HCT116 (cell line): ENCODE measurements at regions not wholly inside any gene's neighbourhood (a gene's known extent, or its start where the extent isn't known, plus 50 kb on each side); places are given as distances from the start of the nearest gene placed in this dataset.

Experiments
- ATAC-seq: fragments of 200-7000 bp; cut with Tn5 transposase; 2 replicates; pipeline ENCODE4 v1.9.1; 2020; ENCODE audit warnings: mild to moderate bottlenecking, moderate library complexity
- BruUV-seq: library from RNA; stranded (reverse); fragments of 400-500 nt; replicated peaks from 2 replicates; lab custom pipeline; 2021; lab: Mats Ljungman, UMichigan
- CTCF ChIA-PET: fragments of 300-600 bp; sonication (Branson Sonifier 250); formaldehyde crosslinking; loops from one replicate; lab custom pipeline; 2021; ENCODE audit warnings: antibody characterized with exemption; lab: Charles Lee
- POLR2A ChIA-PET: fragments of 300-600, 350-600 bp; sonication (Branson Sonifier 250); formaldehyde crosslinking; loops from one replicate; lab custom pipeline; 2021; ENCODE audit warnings: antibody characterized with exemption; lab: Charles Lee
- RAD21 ChIA-PET, 2 experiments: fragments of 300-600 bp; sonication (Branson Sonifier 250); formaldehyde crosslinking; loops; one replicate each; lab custom pipeline; 2023; ENCODE audit warnings: low total read pairs in 2 of 2; ENCODE audit not compliant: uncharacterized antibody in 2 of 2, unreplicated experiment in 2 of 2, low non-redundant PET in 1 of 2; lab: Charles Lee
- DNase-seq: peaks from one replicate; pipeline ENCODE4 v3.0.0-alpha.2; 2010; ENCODE audit warnings: low read depth, low spot score
- H2AFZ ChIP-seq: fragments of 200-600 bp; shearing (Covaris generic), sonication (generic); 2 replicates; pipeline ENCODE4 v1.6.1; 2017; ENCODE audit warnings: low read depth, mixed run types, mixed read lengths, antibody characterized with exemption, low read length; ENCODE audit not compliant: poor library complexity, severe bottlenecking
- H3K27ac ChIP-seq: 2 replicates; pipeline ENCODE4 v1.5.1; 2012; ENCODE audit warnings: low read depth, low read length
- H3K27me3 ChIP-seq: fragments of 200-600 bp; sonication (generic); 2 replicates; pipeline ENCODE4 v1.6.1; 2016; ENCODE audit warnings: mixed run types, low read length, mixed read lengths; ENCODE audit not compliant: insufficient read depth
- H3K36me3 ChIP-seq, 2 experiments: fragments of 200-500 bp in 1 of 2; fragments of 200-600 bp in 1 of 2; sonication (Bioruptor generic) in 1 of 2; sonication (generic) in 1 of 2; 2 replicates each; pipeline versions ENCODE4 v1.5.1 to v1.6.1; 2014 to 2016; ENCODE audit warnings: low read length in 2 of 2, inconsistent platforms in 1 of 2, mixed read lengths in 1 of 2, mixed run types in 1 of 2; ENCODE audit not compliant: insufficient read depth in 2 of 2, control insufficient read depth in 1 of 2
- H3K4me1 ChIP-seq, 2 experiments: fragments of 200-600 bp in 1 of 2; sonication (generic) in 1 of 2; 2 replicates each; pipeline versions ENCODE4 v1.5.1 to v1.6.1; 2012 to 2017; ENCODE audit warnings: low read length in 2 of 2, inconsistent platforms in 1 of 2, mild to moderate bottlenecking in 1 of 2, mixed read lengths in 1 of 2, mixed run types in 1 of 2, moderate library complexity in 1 of 2; ENCODE audit not compliant: insufficient read depth in 2 of 2, control insufficient read depth in 1 of 2
- H3K4me2 ChIP-seq: fragments of 200-600 bp; sonication (generic); 2 replicates; pipeline ENCODE4 v1.6.1; 2017; ENCODE audit warnings: mixed run types, low read length, mixed read lengths
- H3K4me3 ChIP-seq, 2 experiments: fragments of 200-600 bp in 1 of 2; sonication (generic) in 1 of 2; replicated peaks in 1 of 2; 2 replicates each; pipeline ENCODE4 v1.5.1; 2011 to 2016; ENCODE audit warnings: low read length in 2 of 2, control low read depth in 1 of 2, low read depth in 1 of 2, mild to moderate bottlenecking in 1 of 2, mixed read lengths in 1 of 2, mixed run types in 1 of 2
- H3K79me2 ChIP-seq: fragments of 200-600 bp; sonication (generic); 2 replicates; pipeline ENCODE4 v1.6.1; 2017; ENCODE audit warnings: mild to moderate bottlenecking, mixed run types, low read length, moderate library complexity, mixed read lengths; ENCODE audit not compliant: insufficient read depth
- H3K9ac ChIP-seq: fragments of 200-600 bp; sonication (generic); 2 replicates; pipeline ENCODE4 v1.6.1; 2016; ENCODE audit warnings: low read length, mixed read lengths
- H3K9me2 ChIP-seq: fragments of 200-600 bp; sonication (generic), shearing (Covaris generic); 2 replicates; pipeline ENCODE4 v1.6.1; 2017; ENCODE audit warnings: mixed run types, mild to moderate bottlenecking, moderate library complexity; ENCODE audit not compliant: insufficient read depth
- H3K9me3 ChIP-seq, 2 experiments: fragments of 200-500 bp in 1 of 2; fragments of 200-600 bp in 1 of 2; sonication (Bioruptor generic) in 1 of 2; sonication (generic) in 1 of 2; 2 replicates each; pipeline ENCODE4 v1.6.1; 2014 to 2017; ENCODE audit warnings: low read length in 2 of 2, mixed read lengths in 2 of 2, inconsistent platforms in 1 of 2, low read depth in 1 of 2, mild to moderate bottlenecking in 1 of 2, mixed run types in 1 of 2, moderate library complexity in 1 of 2; ENCODE audit not compliant: control insufficient read depth in 1 of 2, insufficient read depth in 1 of 2
- H4K20me1 ChIP-seq: fragments of 200-600 bp; sonication (generic), shearing (Covaris generic); 2 replicates; pipeline ENCODE4 v1.6.1; 2017; ENCODE audit warnings: mixed run types, mild to moderate bottlenecking, moderate library complexity; ENCODE audit not compliant: insufficient read depth
- ATF3 ChIP-seq: IDR thresholded peaks from 2 replicates; pipeline ENCODE4 v1.6.1; 2012
- CBX3 ChIP-seq: IDR thresholded peaks from 2 replicates; pipeline ENCODE4 v1.6.1; 2012; ENCODE audit warnings: low read depth
- CEBPB ChIP-seq: IDR thresholded peaks from 2 replicates; pipeline ENCODE4 v1.6.1; 2012; ENCODE audit warnings: low read depth
- CTCF ChIP-seq, 3 experiments: fragments of 200-600 bp in 1 of 3; sonication (generic) in 1 of 3; IDR thresholded peaks in 2 of 3; conservative IDR thresholded peaks in 1 of 3; 2 replicates each; pipeline ENCODE4 v1.5.1; 2012 to 2017; ENCODE audit warnings: low read depth in 2 of 3, low read length in 2 of 3, antibody characterized with exemption in 1 of 3, borderline replicate concordance in 1 of 3, control low read depth in 1 of 3, mild to moderate bottlenecking in 1 of 3, mixed read lengths in 1 of 3, mixed run types in 1 of 3, moderate library complexity in 1 of 3; ENCODE audit not compliant: insufficient read depth in 1 of 3
- EZH2 ChIP-seq: fragments of 200-600 bp; sonication (generic); IDR thresholded peaks from 2 replicates; pipeline ENCODE4 v1.6.1; 2017; ENCODE audit warnings: antibody characterized with exemption, mixed run types
- EZH2phosphoT487 ChIP-seq: fragments of 200-600 bp; IDR thresholded peaks from 2 replicates; pipeline ENCODE4 v1.6.1; 2018; ENCODE audit warnings: antibody characterized with exemption, borderline replicate concordance
- FOSL1 ChIP-seq: IDR thresholded peaks from 2 replicates; pipeline ENCODE4 v1.6.1; 2012; ENCODE audit warnings: low read depth
- REST ChIP-seq: IDR thresholded peaks from 2 replicates; pipeline ENCODE4 v1.6.1; 2012; ENCODE audit warnings: low read depth
- TCF7L2 ChIP-seq: IDR thresholded peaks from 2 replicates; pipeline ENCODE4 v1.7.0; 2011; ENCODE audit warnings: borderline replicate concordance, inconsistent platforms; ENCODE audit not compliant: insufficient read depth, insufficient read length; ENCODE audit errors: extremely low read depth
- YY1 ChIP-seq: IDR thresholded peaks from 2 replicates; pipeline ENCODE4 v1.6.1; 2011; ENCODE audit warnings: low read length, low read depth, moderate library complexity, mild to moderate bottlenecking; ENCODE audit not compliant: insufficient replicate concordance; ENCODE audit errors: extremely low read depth
- ZBTB33 ChIP-seq: IDR thresholded peaks from 2 replicates; pipeline ENCODE4 v1.6.1; 2011; ENCODE audit warnings: mild to moderate bottlenecking, low read length, moderate library complexity; ENCODE audit not compliant: insufficient replicate concordance; ENCODE audit errors: extremely low read depth
- intact Hi-C: fragments of 100-400 bp; cut with micrococcal nuclease; formaldehyde crosslinking; loops from 2 replicates; pipeline ENCODE4 v1.10.0; 2022

- Histone ChIP-seq H3K36me3 (no peaks in the 10 kb centered on the region), H3K27ac (no peak overlapping the region), H4K20me1 (no peaks in the 10 kb centered on the region), H3K4me2 (no peak overlapping the region), H2AFZ (no peak overlapping the region), H3K9me2 (no peaks in the 10 kb centered on the region), H3K9me3 (no peaks in the 10 kb centered on the region), H3K79me2 (no peaks in the 10 kb centered on the region), H3K27me3 (no peaks in the 10 kb centered on the region), H3K4me1 (no peaks in the 10 kb centered on the region), H3K4me3 (no peak overlapping the region)
- intact Hi-C loops: no loop called here
- no TSS peak for BruUV-seq
- DNase-seq: no peak
- ATAC-seq: no peak
- CTCF ChIA-PET: no interaction called here
- TF ChIP-seq CEBPB: no peak
- TF ChIP-seq FOSL1: no peak
- no peak for TF ChIP-seq REST
- TF ChIP-seq CTCF (IDR thresholded peaks at IDR 0.05 in 2 of 3, conservative IDR thresholded peaks at IDR 0.05 in 1 of 3; ENCODE audit: borderline replicate concordance in 1 of 3, insufficient read depth in 1 of 3, low read depth in 2 of 3, low read length in 2 of 3): no peak
- no peak for TF ChIP-seq CBX3
- no peak for TF ChIP-seq YY1
- no peak for TF ChIP-seq TCF7L2
- no peak for TF ChIP-seq EZH2
- TF ChIP-seq ZBTB33: no peak
- no peak for TF ChIP-seq EZH2phosphoT487
- no peak for TF ChIP-seq ATF3
- TF ChIP-seq, all 23 proteins: peak for 0
- H3K9ac ChIP-seq: no peak overlapping the region
- RAD21 ChIA-PET: no interaction called here
- POLR2A ChIA-PET: no interaction called here
These were observed 275.1 kb downstream of the CYRIA start for GRCh38 chr2:16390561-16390960.
